Stimulated activated CD4-positive, alpha-beta T cell treated with anti-CD3 and anti-CD28 coated beads, Interleukin-15, amount 100 ng/mL, for 48 hours (primary cell): ENCODE measurements at regions not wholly inside any gene's neighbourhood (a gene's known extent, or its start where the extent isn't known, plus 50 kb on each side); places are given as distances from the start of the nearest gene placed in this dataset.
"Not testable (repeated sequence)": the region's sequence is repeated elsewhere in the genome, so short reads cannot be mapped to it uniquely, and the experiment has no call there.

Experiments
- DNase-seq, 2 donors: peaks; one replicate each; pipeline ENCODE4 v3.0.0-alpha.2; 2020; ENCODE audit warnings: low read depth in 2 of 2

DNA sequence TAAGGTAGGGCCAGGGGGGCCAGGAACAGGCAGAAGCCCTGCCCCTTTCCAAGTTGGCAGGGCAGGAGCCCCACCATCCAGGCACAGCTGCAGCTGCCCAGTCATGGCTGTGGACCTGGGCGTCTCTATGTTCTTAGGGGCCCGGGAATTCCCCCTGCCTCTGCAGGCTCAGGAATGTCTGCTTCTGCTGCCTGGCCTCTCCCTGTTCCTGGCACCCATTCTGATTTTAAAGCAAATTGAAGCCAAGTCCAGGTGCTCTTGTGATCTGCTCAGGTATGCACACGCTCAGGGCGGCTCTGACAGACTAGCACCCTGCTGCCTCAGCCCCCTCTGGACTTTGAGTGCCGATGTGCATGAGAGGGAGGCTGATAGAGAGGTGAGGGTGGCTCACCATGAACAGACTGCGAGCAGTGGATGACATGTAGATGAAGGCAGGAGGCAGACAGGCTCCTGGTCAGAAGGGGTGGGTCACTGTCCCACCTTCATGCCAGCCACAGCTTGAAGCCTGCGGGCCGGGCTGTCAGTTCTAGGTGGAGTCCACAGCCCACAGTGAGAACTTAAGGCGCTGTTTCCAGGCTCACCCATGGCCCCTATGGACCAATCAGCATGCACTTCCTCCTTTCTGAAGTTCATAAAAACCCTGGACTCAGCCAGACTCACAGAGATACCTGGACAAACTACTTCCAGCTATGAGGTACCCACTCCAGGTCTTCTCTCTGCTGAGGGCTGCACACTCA is 747.8 kb upstream of the GBE1 start:
- no peak for DNase-seq

DNA sequence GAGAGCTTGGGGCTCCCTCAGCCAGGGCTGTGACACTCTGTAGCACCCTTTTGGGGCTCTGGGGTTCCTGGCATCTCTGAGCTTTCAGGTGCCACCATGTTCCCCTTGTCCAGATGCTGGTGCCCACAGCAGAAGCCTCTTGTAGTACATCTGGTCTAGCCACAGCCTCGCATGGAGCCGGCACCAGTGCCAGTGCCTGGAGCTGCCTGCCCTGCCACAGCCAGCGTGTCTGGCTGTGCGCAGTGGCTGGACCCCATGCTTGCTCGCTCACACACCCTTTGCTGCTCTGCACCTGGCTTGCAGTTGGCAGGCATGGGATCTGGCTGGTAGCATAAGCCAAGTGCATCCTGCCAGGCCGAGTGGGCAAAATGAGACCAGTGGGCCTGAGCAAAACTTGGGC is 744.8 kb upstream of the GBE1 start:
- no peak for DNase-seq

DNA sequence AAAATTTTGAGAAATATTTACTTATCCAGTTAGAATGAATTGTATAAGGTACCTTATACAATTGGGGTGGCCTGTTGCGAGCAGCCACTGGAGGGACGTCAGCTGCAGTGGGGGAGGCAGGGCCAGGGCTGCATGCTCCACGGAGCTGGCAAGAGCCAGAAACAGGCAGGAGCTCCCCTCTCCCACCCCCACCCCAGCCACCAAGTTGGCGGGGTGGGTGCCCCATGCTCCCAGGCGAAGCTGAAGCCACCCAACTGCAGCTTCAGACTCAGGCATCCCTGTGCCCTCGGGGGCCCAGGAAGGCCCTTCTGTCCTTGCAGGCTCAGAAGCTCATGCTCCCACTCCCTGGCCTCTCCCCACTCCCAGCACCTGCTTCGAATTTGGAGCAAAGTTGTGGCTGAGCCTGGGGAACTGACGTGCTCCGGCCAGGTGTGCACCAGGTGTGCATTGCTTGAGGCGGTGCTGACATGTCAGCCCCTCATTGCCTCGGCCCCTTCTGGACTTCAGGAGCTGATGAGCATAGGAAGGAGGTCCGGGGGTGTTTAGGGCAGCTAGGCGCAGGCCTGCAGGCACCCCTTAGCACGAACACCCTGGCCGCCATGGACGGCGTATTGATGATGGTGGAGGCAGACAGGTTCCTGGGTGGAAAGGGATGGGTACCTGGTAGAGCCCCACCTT is 743.8 kb upstream of the GBE1 start:
- no peak for DNase-seq

DNA sequence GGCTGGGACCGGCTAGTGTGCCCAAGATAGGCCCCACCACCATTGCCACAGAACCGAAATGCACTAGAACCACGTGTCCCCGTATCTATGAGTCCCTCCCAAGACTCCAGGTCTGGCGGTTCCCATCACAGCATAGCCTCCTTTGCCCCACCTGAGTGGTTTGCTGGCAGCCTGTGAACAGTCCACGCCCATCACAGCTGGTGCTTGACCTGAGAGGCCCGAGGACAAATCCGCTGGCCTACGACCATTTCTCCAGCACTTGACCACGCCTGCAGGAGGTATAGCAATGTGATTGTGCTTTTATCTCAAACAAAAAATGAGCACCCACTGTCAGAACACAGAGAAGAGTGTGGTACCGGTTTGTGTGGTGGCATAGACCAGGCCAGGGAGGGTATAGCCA is 736.7 kb upstream of the GBE1 start:
- no peak for DNase-seq

DNA sequence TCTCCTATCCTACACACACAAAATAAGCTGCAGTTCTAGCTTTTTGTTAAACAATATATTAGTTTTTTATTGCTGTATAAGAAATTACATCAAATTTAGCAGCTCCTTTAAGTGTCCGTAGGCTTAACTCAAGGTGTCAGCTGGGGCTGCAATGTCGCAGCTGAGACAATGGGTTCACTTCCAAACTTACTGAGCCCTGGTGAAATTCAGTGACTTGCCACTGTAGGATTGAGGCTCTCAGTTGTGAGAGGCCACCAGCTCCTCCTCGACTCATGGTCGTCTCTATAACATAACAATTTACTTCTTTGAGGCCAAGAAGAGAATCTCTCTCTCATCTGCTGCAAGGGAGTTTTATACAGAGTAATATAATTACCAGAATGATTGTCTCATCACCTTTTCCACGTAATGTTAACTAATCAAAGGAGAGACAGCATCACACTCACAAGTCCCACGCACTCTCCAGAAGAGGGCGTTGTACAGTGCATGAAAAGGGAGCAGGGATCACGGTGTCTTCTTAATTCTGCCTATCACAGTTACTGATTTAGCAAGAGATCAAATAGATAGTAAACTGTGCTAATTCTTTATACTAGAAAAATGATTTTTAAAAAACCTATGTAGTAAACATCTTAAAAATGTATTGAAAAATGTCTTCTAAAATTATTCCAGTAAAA is 735.6 kb upstream of the GBE1 start:
- no peak for DNase-seq

DNA sequence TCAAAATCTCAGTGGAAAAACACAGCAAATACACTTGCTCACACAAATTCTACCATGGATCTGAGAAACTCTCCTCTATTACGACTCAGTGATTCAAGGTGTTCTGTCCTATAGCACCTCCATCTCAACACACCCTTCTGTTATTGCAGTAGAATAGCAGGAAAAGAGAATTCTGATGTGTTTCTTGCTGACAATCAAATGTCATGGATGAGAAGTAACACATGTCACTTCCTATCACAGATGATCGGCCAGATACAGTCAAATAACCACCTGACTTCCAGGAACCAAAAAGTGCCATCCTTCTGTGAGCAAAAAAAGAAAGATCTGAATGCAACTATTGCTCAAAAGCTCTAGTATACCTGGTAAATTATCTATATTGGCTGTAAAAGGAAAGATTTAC is 734.2 kb upstream of the GBE1 start:
- DNase-seq, result no peak

DNA sequence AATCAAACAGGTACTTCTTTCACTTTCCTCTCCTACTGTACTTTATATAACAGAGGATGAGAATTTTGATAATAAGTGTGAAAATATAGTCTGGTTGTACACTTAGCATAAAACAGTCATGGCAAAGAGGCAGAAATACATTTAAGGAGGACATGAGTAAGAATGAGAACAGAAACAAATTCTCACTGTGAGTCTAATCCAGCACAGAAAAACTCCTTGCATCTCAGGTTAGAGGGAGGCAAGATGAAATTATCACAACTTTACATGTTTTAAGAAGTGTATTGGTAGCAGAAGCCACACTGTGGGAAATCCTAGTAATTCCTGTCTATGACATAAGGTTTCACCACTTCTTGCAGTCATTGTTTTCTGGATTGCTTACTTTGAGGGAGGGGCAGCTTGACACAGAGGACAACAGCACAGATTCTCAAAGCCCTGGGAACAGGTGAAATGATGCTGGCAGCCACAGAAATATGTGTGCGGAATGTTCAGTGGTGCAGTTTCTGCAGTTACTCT is 733.6 kb upstream of the GBE1 start:
- no peak for DNase-seq

DNA sequence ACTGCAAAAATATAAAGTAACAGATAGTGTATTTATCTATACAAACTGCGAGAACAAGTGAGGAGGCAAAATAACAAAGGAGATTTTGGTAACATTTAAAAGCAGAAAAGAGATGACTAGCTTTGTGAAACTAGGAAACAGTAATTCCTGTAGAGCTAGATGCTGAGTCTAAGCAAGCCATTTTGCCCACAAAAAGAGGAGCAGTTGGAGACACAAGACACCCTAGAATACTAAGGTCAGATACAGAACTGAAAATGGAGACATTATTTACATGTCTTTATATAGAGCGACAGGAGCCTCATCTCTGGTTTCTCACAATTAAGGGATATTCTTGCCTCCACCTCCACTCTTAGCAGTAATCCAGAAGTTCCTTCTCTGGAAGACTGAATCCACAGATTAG is 732.4 kb upstream of the GBE1 start:
- DNase-seq, result no peak

DNA sequence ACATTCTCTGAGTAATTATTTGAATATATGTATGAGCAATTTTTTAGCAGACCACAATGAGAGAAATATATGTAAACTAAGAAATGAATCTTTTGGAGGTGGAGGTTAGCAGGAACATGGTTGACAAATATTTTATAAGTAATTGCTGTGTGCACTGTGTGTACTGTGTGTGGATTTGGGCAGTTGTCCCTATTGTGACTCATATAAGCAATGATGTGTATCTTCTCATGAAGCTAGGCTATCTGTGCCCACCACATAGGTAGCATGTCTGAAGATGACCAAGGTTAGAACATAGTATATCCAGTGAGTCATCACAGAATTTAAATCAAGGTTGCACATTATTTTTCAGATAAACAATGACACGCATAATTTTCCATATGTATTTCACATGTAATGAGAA is 713.9 kb upstream of the GBE1 start:
- DNase-seq, result no peak

DNA sequence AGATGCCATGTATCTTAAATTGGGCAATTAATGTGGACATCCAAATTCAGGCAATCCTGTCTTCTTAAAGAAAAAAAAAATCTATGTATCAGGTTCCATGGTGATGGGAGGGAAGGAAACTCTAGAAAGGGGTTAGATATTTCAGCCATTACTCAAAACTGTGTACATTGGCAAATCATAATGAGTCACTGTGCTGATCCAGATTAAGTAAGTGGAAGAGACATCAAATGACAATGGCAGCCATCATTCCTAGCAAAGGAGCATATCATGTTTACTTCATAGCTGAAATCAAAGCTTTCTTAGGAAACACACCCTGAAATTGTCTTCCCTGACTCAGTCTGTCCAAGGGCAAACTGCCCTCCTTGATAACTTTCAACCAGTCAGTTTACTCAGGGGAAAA is 713.3 kb upstream of the GBE1 start:
- DNase-seq, result no peak

DNA sequence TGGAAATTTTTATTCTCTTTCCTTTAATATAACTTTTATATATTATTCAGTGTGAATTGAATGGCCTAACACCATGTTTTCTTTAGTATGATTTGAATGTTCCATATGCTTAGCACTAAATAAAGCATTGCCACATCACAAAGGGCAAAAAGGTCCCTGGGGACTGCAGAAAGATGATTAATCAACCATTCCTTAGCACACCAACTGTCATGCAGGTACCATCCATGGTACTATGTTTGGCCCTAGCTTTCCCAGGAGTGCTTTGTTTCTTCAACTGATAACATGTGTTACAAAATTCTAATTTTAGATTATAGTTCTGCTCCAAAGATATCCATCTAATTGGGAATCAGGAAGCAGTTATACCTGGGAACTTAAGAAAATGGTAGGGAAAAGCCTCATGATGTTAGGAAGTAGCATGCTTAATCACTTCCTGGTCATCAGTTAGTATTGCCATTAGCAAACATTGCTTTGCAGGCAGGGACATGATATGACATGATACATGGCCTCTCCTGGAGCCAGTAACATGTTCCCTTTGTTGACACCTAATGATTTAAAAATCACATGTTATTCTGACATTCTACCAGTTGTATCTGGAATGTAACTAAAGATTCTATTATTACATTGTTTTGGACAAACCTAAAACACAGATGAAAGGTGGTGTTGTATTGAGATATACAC is 712.6 kb upstream of the GBE1 start:
- no peak for DNase-seq

DNA sequence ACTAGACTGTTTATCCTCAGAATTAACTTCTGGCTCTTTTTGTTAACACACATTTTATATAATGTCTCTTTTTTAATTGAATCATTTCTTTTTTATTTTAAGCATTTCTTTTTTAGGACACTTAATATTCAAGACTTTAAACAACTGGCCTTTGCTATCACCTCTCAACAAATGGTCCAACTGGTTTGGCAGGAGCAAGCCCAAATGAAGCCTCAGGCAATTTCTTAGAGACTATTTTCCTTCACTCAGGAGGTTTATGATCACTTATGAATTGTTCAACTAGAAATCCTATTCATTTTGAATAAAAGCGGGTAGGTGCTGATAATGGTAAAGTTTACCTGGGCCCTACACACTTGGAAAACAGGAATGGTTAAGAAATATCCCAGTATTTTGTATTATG is 705.6 kb upstream of the GBE1 start:
- no peak for DNase-seq

DNA sequence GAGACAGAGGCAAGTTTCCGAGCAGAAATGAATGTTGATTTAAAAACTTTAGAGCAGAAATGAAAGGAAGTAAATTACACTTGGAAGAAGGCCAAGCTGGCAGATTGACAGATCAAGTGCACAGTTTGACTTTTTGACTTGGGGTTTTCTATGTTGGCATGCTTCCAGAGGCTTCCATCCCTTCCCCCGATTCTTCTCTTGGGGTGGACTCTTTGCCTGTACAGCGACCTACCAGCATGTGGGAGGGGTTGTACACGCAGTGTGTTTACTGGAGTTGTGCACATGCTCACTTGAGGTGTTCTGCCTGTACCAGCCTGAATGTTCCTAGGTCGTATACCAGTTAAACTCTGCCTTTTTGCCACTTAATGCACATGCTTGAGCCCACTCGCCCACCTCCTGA is 701.5 kb upstream of the GBE1 start:
- no peak for DNase-seq

DNA sequence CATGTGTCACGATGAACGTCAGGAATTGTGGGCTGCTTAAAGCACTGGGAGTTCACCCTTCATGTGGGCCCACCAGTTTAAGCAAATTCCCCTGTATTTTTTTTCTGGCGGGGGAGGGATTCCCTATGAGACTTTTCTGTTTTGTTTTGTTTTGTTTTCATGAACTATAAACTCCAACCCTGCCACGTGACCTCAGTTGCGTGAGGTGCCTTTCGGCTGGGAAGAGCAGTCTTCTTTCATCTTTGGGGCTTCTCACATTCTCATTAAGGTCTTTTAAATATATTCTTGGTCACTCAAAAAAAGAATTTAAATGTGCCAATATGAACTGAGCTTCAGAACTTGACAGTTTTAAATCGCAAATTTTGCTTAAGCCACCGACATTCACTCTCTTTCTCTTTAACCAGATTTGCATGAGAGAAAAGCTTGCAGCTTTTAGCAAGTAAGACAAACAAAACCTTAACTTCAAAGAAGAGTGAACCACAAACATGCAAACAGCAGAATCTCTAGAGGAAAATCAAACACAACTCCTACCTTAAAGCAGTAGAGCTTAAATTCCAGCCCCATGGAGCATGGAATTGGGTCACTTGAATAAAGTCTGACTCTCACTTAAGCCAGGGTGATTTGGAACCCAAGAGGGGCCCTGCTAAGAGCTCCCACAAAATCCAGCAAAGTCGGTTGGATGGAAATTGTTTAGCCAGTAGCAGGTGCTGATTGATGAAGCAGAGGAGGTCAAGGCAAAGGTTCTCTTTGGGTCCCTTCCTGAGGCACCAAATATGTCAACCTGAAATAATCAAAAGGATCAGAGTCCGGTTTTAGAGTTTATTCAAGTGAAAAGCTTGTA is 699.8 kb upstream of the GBE1 start:
- no peak for DNase-seq

DNA sequence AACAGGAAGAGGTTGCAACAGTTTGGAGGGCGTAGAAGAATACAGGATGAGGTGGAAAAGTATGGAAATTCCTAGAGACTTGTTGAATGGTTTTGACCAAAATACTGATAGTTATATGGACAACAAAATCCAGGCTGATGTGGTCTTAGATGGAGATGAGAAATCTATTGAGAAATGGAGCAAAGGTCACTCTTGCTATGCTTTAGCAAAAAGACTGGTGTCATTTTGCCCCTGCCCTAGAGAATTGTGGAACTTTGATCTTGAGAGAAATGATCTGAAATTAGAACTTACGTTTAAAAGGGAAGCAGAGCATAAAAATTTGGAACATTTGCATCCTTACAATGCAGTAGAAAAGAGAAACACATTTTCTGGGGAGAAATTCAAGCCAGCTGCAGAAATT is 686.9 kb upstream of the GBE1 start:
- no peak for DNase-seq

DNA sequence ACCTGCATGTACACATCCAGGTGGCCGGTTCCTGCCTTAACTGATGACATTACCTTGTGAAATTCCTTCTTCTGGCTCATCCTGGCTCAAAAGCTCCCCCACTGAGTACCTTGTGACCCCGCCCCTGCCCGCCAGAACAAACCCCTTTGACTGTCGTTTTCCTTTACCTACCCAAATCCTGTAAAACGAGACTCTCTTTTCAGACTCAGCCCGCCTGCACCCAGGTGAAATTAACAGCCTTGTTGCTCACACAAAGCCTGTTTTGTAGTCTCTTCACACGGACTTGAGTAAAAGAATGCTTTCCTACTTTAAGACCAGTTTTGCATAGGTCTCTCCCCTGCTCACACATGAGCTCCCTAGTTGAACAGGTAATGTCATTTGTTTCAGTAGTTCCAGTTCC is 667.4 kb upstream of the GBE1 start:
- not testable (repeated sequence) for DNase-seq

DNA sequence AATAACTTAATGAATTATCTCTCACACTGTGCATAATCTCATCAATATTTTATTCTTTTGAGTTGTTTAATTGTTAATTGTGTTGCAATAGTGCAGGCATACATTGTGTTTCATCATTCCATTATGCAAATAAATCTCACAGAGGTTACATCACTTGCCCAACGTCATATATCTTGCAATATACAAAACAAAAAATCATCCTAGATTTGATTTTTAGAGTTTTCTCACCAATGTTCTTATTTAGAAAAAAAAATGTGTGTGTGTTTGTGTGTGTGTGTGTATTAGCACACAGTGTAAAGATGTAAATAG is 662.5 kb upstream of the GBE1 start:
- no peak for DNase-seq

DNA sequence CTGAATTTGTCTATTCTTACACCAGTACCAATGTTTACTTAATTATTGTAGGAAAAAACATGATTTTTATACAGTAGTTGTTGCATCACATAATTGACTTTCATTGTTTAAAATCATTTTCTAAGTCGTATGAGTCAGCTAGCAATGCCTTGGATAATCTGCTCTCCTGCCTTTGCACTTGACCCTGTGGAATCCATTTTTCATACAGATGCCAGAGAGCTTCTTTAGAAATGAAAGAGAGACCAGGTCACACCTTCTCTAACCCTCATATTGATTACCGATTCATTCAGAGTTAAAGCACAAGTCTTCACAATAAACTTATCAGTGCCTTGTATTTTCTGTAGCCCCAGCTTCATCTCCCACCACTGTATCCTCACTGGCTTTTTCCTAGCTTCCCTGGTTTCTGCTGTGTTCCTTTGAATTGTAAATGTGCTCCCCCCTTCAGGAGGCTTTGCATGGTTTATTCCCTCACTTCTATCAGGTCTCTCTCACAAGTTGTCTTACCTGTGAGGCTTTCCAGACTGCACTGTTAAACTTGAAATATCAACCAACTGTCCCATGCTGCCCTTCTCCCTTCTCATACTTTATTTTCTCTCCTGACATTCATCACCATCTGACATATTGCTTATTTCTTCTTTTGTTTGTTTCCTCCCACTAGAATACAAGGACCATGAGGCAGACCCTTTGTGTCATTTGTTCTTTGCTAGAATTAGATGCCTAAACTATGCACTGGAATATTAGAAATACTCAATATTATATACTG is 662.0 kb upstream of the GBE1 start:
- no peak for DNase-seq

DNA sequence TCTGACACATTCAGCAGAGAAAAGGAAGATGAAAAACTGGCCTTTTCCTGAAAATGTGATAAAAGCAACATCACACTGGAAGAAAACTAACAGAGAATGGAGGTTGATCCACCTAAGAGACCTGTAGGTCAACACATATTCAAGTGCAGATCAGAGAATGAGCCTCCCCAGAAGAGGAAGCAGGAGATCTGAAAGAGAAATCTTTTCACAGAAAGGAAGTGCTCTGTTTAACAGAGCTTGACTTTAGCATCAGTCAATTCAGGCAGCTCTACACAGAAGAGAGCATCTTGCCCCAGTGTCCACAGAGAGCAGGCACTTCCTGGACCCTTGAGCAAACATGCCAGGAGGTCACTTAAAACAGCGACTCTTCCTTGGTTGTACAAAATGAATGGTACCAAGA is 655.4 kb upstream of the GBE1 start:
- DNase-seq, result no peak

DNA sequence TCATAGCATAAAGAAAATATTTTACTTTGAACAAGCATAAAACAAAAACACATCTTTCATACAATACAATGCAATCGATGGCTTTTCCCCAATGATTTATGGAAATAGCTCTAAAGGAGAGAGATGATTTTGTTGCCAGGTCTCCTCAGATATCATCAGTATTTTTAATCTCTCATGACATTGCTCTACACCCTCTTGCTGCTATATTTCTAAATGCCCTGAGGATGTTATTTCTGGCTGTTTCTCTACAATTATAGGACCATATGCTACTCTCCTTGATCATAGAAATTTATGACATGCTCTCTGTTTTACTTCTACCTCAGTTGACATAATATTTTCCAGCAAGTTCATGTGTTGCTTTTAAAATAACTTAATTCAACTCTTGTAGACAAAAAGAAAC is 654.9 kb upstream of the GBE1 start:
- DNase-seq, result no peak

DNA sequence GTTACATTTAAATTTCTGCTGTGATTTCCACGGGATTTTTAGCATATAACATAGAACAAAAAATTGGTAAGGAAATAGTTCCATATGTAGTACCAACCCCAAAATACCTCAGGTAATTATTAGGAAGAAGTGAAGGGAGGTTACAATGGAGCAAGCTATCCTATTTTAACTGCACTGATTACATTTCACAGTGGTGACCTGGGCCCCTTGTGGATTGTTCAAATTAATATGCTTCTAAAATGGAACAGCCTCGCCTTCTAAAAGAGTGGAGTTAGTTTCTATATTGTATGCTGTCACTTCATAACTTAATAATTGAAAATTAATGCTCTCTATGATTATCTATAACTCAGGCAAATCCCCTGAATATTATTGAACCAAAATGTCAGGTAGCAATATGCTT is 651.7 kb upstream of the GBE1 start:
- no peak for DNase-seq
